NCI-H146 treated with DMSO at 0.1 percent for 48 hours (cell line): ENCODE measurements at regions not wholly inside any gene's neighbourhood (a gene's known extent, or its start where the extent isn't known, plus 50 kb on each side); places are given as distances from the start of the nearest gene placed in this dataset.
A peak's percentile ranks its signal among the peaks of the same experiment; 100 is the strongest.

ENCODE experiments used
- DNase-seq: peaks from one replicate; lab custom pipeline; 2025; ENCODE audit not compliant: unreplicated experiment; lab: John Stamatoyannopoulos, UW

GRCh38 chr3:87354398-87354797 is 78.0 kb upstream of the POU1F1 start:
- DNase-seq: no peak

- no peak for DNase-seq
Measured at GRCh38 chr3:87351937-87352336, 75.6 kb upstream of the POU1F1 start.

GRCh38 chr3:87350367-87351199 is 74.2 kb upstream of the POU1F1 start:
- peak; percentile 21 for DNase-seq

GRCh38 chr3:87349833-87350232 is 73.4 kb upstream of the POU1F1 start:
- no peak for DNase-seq

- no peak for DNase-seq
Measured at GRCh38 chr3:87336761-87337160, 60.4 kb upstream of the POU1F1 start.

GRCh38 chr3:87335931-87336330 is 59.5 kb upstream of the POU1F1 start:
- DNase-seq: no peak

GRCh38 chr3:87333393-87333892 is 57.1 kb upstream of the POU1F1 start:
- no peak for DNase-seq

- no peak for DNase-seq
Measured at GRCh38 chr3:87332789-87333188, 56.4 kb upstream of the POU1F1 start.

- no peak for DNase-seq
Measured at GRCh38 chr3:87329065-87329464, 52.7 kb upstream of the POU1F1 start.
